PC-9 (cell line): ENCODE measurements at regions not wholly inside any gene's neighbourhood (a gene's known extent, or its start where the extent isn't known, plus 50 kb on each side); places are given as distances from the start of the nearest gene placed in this dataset.

ENCODE experiments used
- EZH2 ChIP-seq: fragments of 200-600 bp; sonication (generic); IDR thresholded peaks from 2 replicates; pipeline ENCODE4 v1.8.0; 2017; ENCODE audit warnings: antibody characterized with exemption, low read depth
- TF ChIP-seq, protein P1 (sequence below): fragments of 200-600 bp; sonication (generic); conservative IDR thresholded peaks from 2 replicates; pipeline ENCODE4 v1.6.1; 2017; ENCODE audit warnings: mixed run types, antibody characterized with exemption, mild to moderate bottlenecking, moderate library complexity

DNA sequence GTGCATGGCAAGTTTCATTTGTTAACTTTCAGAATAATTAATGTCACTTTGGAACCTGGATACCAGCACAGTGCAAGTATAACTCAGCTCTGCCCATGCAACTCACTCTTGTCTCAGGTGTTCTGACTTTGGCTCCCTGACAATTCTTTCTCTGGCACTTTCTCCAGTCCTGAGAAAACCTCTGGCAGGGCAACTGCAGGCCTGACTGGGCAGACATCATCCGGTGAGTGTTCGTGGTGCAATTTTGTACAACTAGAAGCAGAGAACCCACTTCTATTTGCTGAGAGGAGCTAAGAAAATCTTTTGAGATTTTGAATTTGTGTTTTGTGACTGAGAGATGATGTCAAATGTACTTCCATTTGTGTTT is 143.0 kb downstream of the AQP4 start:
- TF ChIP-seq, protein P1, sequence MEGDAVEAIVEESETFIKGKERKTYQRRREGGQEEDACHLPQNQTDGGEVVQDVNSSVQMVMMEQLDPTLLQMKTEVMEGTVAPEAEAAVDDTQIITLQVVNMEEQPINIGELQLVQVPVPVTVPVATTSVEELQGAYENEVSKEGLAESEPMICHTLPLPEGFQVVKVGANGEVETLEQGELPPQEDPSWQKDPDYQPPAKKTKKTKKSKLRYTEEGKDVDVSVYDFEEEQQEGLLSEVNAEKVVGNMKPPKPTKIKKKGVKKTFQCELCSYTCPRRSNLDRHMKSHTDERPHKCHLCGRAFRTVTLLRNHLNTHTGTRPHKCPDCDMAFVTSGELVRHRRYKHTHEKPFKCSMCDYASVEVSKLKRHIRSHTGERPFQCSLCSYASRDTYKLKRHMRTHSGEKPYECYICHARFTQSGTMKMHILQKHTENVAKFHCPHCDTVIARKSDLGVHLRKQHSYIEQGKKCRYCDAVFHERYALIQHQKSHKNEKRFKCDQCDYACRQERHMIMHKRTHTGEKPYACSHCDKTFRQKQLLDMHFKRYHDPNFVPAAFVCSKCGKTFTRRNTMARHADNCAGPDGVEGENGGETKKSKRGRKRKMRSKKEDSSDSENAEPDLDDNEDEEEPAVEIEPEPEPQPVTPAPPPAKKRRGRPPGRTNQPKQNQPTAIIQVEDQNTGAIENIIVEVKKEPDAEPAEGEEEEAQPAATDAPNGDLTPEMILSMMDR: no peak
- TF ChIP-seq EZH2: no peak
